Caco-2 (cell line): ENCODE measurements at regions not wholly inside any gene's neighbourhood (a gene's known extent, or its start where the extent isn't known, plus 50 kb on each side); places are given as distances from the start of the nearest gene placed in this dataset.

ENCODE experiments used
- BruUV-seq: library from RNA; stranded (reverse); fragments of 400-500 nt; replicated peaks from 2 replicates; lab custom pipeline; 2021; lab: Mats Ljungman, UMichigan
- CTCF ChIA-PET: fragments of 300-600 bp; sonication (Branson Sonifier 250); formaldehyde crosslinking; loops from one replicate; lab custom pipeline; 2022; ENCODE audit warnings: antibody characterized with exemption; lab: Charles Lee
- POLR2A ChIA-PET: fragments of 300-600 bp; sonication (Branson Sonifier 250); formaldehyde crosslinking; loops from one replicate; lab custom pipeline; 2022; ENCODE audit warnings: antibody characterized with exemption; lab: Charles Lee
- DNase-seq, 2 experiments: peaks; one replicate each; pipeline versions ENCODE4 v3.0.0 to v3.0.0-alpha.2; 2020 to 2022
- H3K27me3 ChIP-seq: replicated peaks from 2 replicates; pipeline ENCODE4 v1.6.0; 2011; ENCODE audit warnings: low read length; ENCODE audit not compliant: control insufficient read depth, insufficient read depth
- H3K36me3 ChIP-seq: 2 replicates; pipeline ENCODE4 v1.5.1; 2011; ENCODE audit warnings: low read length; ENCODE audit not compliant: control insufficient read depth, insufficient read depth
- H3K4me1 ChIP-seq: fragments of 250-450 bp; sonication (Bioruptor Pico); 2 replicates; pipeline ENCODE4 v1.5.1; 2020; ENCODE audit warnings: mild to moderate bottlenecking
- H3K4me3 ChIP-seq: 2 replicates; pipeline ENCODE4 v1.5.1; 2011; ENCODE audit warnings: low read depth, mild to moderate bottlenecking, control low read depth, low read length
- H3K9me3 ChIP-seq: fragments of 250-450 bp; sonication (Bioruptor Pico); 2 replicates; pipeline ENCODE4 v1.5.1; 2020; ENCODE audit warnings: mild to moderate bottlenecking, moderate library complexity
- H3K27ac Mint-ChIP-seq: one replicate; pipeline ENCODE4 v1.8.0; 2022; ENCODE audit warnings: mixed read lengths; ENCODE audit not compliant: unreplicated experiment
- H3K27me3 Mint-ChIP-seq: one replicate; pipeline ENCODE4 v1.8.0; 2022; ENCODE audit warnings: mixed read lengths; ENCODE audit not compliant: insufficient read depth, unreplicated experiment
- H3K36me3 Mint-ChIP-seq: one replicate; pipeline ENCODE4 v1.8.0; 2022; ENCODE audit warnings: mild to moderate bottlenecking, mixed read lengths; ENCODE audit not compliant: insufficient read depth, unreplicated experiment
- H3K4me1 Mint-ChIP-seq: one replicate; pipeline ENCODE4 v1.8.0; 2022; ENCODE audit warnings: low read depth, mixed read lengths; ENCODE audit not compliant: unreplicated experiment
- H3K4me3 Mint-ChIP-seq: one replicate; pipeline ENCODE4 v1.8.0; 2022; ENCODE audit warnings: mild to moderate bottlenecking, moderate library complexity, mixed read lengths; ENCODE audit not compliant: unreplicated experiment
- H3K9me3 Mint-ChIP-seq: one replicate; pipeline ENCODE4 v1.8.0; 2022; ENCODE audit warnings: mixed read lengths; ENCODE audit not compliant: unreplicated experiment
- intact Hi-C: fragments of 100-400 bp; cut with micrococcal nuclease; formaldehyde crosslinking; loops from one replicate; pipeline ENCODE4 v1.10.0; 2022; ENCODE audit not compliant: unreplicated experiment
- TF ChIP-seq, protein P1 (sequence below), 2 experiments: fragments of 200-600 bp in 1 of 2; IDR thresholded peaks; 1 replicate in 1 of 2; 2 replicates in 1 of 2; pipeline versions ENCODE4 v1.5.1 to v1.8.0; 2011 to 2022; ENCODE audit warnings: antibody characterized with exemption in 1 of 2, control low read depth in 1 of 2, inconsistent platforms in 1 of 2, low read depth in 1 of 2, low read length in 1 of 2, mild to moderate bottlenecking in 1 of 2, moderate library complexity in 1 of 2; ENCODE audit not compliant: insufficient read depth in 1 of 2, severe bottlenecking in 1 of 2, unreplicated experiment in 1 of 2

DNA sequence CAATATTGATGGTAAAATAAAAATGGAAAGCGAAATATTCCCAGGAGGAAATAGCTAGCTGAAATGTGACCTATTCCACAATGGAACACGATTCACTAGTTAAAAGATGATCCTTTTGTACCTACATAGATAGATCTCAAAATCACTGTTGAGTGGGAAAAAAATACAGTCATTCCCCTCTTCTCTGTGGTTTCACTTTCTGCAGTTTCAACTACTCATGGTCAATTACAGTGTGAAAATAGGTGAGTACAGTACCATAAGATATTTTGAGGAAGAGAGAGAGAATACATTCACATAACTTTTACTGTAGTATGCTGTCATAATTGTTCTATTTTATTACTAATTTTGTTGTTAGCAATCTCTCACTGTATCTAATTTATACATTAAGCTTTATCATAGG is 56.0 kb upstream of the COL13A1 start:
- no peak for DNase-seq
- Mint-ChIP-seq H3K4me3 (no peak overlapping the region), H3K27me3 (peaks cover 41% of the 10 kb centered on the region), H3K27ac (no peak overlapping the region), H3K9me3 (no peaks in the 10 kb centered on the region), H3K36me3 (no peaks in the 10 kb centered on the region), H3K4me1 (no peaks in the 10 kb centered on the region)
- H3K9me3 ChIP-seq, result no peaks in the 10 kb centered on the region
- BruUV-seq, result no TSS peak
- no peak overlapping the region for H3K4me3 ChIP-seq
- no peaks in the 10 kb centered on the region for H3K4me1 ChIP-seq
- intact Hi-C loops, result no loop called here
- POLR2A ChIA-PET, result no interaction called here
- CTCF ChIA-PET, result no interaction called here
- peaks cover 10% of the 10 kb centered on the region for H3K27me3 ChIP-seq
- TF ChIP-seq, protein P1, sequence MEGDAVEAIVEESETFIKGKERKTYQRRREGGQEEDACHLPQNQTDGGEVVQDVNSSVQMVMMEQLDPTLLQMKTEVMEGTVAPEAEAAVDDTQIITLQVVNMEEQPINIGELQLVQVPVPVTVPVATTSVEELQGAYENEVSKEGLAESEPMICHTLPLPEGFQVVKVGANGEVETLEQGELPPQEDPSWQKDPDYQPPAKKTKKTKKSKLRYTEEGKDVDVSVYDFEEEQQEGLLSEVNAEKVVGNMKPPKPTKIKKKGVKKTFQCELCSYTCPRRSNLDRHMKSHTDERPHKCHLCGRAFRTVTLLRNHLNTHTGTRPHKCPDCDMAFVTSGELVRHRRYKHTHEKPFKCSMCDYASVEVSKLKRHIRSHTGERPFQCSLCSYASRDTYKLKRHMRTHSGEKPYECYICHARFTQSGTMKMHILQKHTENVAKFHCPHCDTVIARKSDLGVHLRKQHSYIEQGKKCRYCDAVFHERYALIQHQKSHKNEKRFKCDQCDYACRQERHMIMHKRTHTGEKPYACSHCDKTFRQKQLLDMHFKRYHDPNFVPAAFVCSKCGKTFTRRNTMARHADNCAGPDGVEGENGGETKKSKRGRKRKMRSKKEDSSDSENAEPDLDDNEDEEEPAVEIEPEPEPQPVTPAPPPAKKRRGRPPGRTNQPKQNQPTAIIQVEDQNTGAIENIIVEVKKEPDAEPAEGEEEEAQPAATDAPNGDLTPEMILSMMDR (IDR thresholded peaks at IDR 0.05; ENCODE audit: insufficient read depth in 1 of 2, low read depth in 1 of 2, low read length in 1 of 2, severe bottlenecking in 1 of 2, unreplicated experiment in 1 of 2), result no peak
- no peaks in the 10 kb centered on the region for H3K36me3 ChIP-seq

DNA sequence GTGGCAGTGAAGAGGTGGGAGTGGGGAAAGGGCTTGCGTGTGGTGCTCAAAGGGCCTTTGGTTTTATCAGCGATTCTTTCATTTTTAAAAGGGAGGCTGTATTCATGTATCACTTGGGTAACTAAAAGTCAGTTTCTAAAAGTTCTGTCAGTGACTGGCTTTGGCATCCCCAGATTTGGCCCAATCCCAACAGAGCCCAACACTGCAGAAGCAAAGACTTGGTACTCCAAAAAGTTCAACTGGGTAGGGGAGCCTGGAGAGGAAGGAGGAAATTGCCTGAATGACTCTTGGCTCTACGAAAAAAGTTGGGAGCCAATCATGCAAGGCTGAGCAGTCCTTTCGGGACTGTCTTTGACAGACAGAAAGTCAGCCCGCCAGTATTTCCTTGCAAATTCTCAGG is 54.5 kb upstream of the COL13A1 start:
- Mint-ChIP-seq H3K9me3 (no peaks in the 10 kb centered on the region), H3K4me3 (no peak overlapping the region), H3K36me3 (no peaks in the 10 kb centered on the region), H3K27ac (no peak overlapping the region), H3K27me3 (peaks cover 47% of the 10 kb centered on the region), H3K4me1 (no peaks in the 10 kb centered on the region)
- DNase-seq, result no peak
- BruUV-seq, result no TSS peak
- H3K9me3 ChIP-seq, result no peaks in the 10 kb centered on the region
- no peaks in the 10 kb centered on the region for H3K4me1 ChIP-seq
- TF ChIP-seq, protein P1 (IDR thresholded peaks at IDR 0.05; ENCODE audit: insufficient read depth in 1 of 2, low read depth in 1 of 2, low read length in 1 of 2, severe bottlenecking in 1 of 2, unreplicated experiment in 1 of 2), result no peak
- POLR2A ChIA-PET, result no interaction called here
- CTCF ChIA-PET, result interaction anchor here (1.3 kb wide), 1 partner anchor 167 kb away, joined by 3 read pairs; no protein-coding TSS in a partner anchor
- no peak overlapping the region for H3K4me3 ChIP-seq
- intact Hi-C loops, result no loop called here
- H3K36me3 ChIP-seq, result no peaks in the 10 kb centered on the region
- peaks cover 10% of the 10 kb centered on the region for H3K27me3 ChIP-seq

DNA sequence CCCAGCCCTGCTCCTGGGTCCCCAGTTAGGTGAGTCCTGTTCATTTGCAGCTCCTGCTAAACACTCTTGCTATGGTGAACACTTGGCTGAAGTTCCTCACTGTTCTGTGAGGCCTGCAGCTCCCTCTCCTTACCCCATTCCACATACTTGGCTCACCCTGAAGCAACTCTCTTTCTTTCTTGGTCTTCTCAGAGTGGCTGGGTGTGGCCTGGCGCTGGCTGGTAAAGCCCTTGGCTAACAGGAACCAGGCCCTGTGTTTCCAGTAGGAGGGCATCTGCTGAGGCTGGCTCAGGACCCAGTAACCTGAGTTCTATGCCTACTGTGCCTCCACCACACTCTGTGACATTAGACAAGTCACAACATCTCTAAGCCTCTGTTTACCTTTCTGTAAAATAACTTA is 53.1 kb upstream of the COL13A1 start:
- H3K9me3 Mint-ChIP-seq, result no peaks in the 10 kb centered on the region
- H3K36me3 Mint-ChIP-seq, result no peaks in the 10 kb centered on the region
- no peaks in the 10 kb centered on the region for H3K9me3 ChIP-seq
- no peak overlapping the region for H3K4me3 ChIP-seq
- no peak for DNase-seq
- no peaks in the 10 kb centered on the region for H3K4me1 Mint-ChIP-seq
- intact Hi-C loops, result no loop called here
- ChIA-PET CTCF (interaction anchor here (0.8 to 1.1 kb wide), 2 partner anchors 166 to 542 kb away, joined by 3 to 4 read pairs; no protein-coding TSS in a partner anchor), POLR2A (no interaction called here)
- H3K27ac Mint-ChIP-seq, result no peak overlapping the region
- no peak overlapping the region for H3K4me3 Mint-ChIP-seq
- H3K27me3 ChIP-seq, result peaks cover 11% of the 10 kb centered on the region
- H3K27me3 Mint-ChIP-seq, result peaks cover 47% of the 10 kb centered on the region
- BruUV-seq, result no TSS peak
- no peaks in the 10 kb centered on the region for H3K36me3 ChIP-seq
- TF ChIP-seq, protein P1 (IDR thresholded peaks at IDR 0.05; ENCODE audit: insufficient read depth in 1 of 2, low read depth in 1 of 2, low read length in 1 of 2, severe bottlenecking in 1 of 2, unreplicated experiment in 1 of 2), result no peak
- H3K4me1 ChIP-seq, result no peaks in the 10 kb centered on the region
